ENCODE measurements at regions not wholly inside any gene's neighbourhood (a gene's known extent, or its start where the extent isn't known, plus 50 kb on each side); places are given as distances from the start of the nearest gene placed in this dataset.
A peak's percentile ranks its signal among the peaks of the same experiment; 100 is the strongest.

GRCh38 chr1:238242181-238242580, 351.5 kb upstream of the ZP4 start:
- no peaks in the 10 kb centered on the region for H3K4me1 ChIP-seq (ENCODE audit: control insufficient read depth, insufficient read depth, low read length)
- ChIA-PET POLR2A (no interaction called here), CTCF (interaction anchor here (1.2 kb wide), 1 partner anchor 10 kb away, joined by 4 read pairs; no protein-coding TSS in a partner anchor)
- no peaks in the 10 kb centered on the region for H3K36me3 ChIP-seq (ENCODE audit: control insufficient read depth in 2 of 2, insufficient read depth in 1 of 2, low read length in 2 of 2)
- H3K27ac ChIP-seq (ENCODE audit: extremely low read depth, low read depth, low read length): no peak overlapping the region
- H3K9me3 ChIP-seq (ENCODE audit: control insufficient read depth, insufficient read depth, low read depth, low read length): no peaks in the 10 kb centered on the region
- TF ChIP-seq ZBTB21 (tag by site-specific recombination; IDR thresholded peaks at IDR 0.05): no peak
- TF ChIP-seq REPIN1 (tag by site-specific recombination; IDR thresholded peaks at IDR 0.05; ENCODE audit: low read depth): no peak
- no peak overlapping the region for H3K4me3 ChIP-seq (ENCODE audit: low read depth, low read length)

- H3K4me3 ChIP-seq (ENCODE audit: low read depth, low read length): no peak overlapping the region
- ChIA-PET CTCF (no interaction called here), POLR2A (no interaction called here)
- TF ChIP-seq PRDM10 (tag by site-specific recombination; IDR thresholded peaks at IDR 0.05) (no peak), ZNF426 (tag by site-specific recombination; IDR thresholded peaks at IDR 0.05) (no peak), SCRT2 (tag by site-specific recombination; IDR thresholded peaks at IDR 0.05) (peak; percentile 89)
- H3K36me3 ChIP-seq (ENCODE audit: control insufficient read depth in 2 of 2, insufficient read depth in 1 of 2, low read length in 2 of 2): no peaks in the 10 kb centered on the region
- no peaks in the 10 kb centered on the region for H3K9me3 ChIP-seq (ENCODE audit: control insufficient read depth, insufficient read depth, low read depth, low read length)
- no peaks in the 10 kb centered on the region for H3K4me1 ChIP-seq (ENCODE audit: control insufficient read depth, insufficient read depth, low read length)
- no peak overlapping the region for H3K27ac ChIP-seq (ENCODE audit: extremely low read depth, low read depth, low read length)
Observed at GRCh38 chr1:238241607-238242006, 350.9 kb upstream of the ZP4 start.

GRCh38 chr1:238239343-238239742, 348.6 kb upstream of the ZP4 start:
- H3K9me3 ChIP-seq (ENCODE audit: control insufficient read depth, insufficient read depth, low read depth, low read length): no peaks in the 10 kb centered on the region
- no peak overlapping the region for H3K4me3 ChIP-seq (ENCODE audit: low read depth, low read length)
- TF ChIP-seq ZNF670 (tag by site-specific recombination; IDR thresholded peaks at IDR 0.05; ENCODE audit: low read depth) (no peak), ZNF629 (tag by site-specific recombination; IDR thresholded peaks at IDR 0.05) (no peak), ZNF48 (tag by site-specific recombination; IDR thresholded peaks at IDR 0.05) (no peak), ZNF518A (tag by site-specific recombination; conservative IDR thresholded peaks at IDR 0.05; ENCODE audit: low read depth) (no peak), ZBTB48 (tag by site-specific recombination; IDR thresholded peaks at IDR 0.05) (no peak), ZNF350 (tag by site-specific recombination; IDR thresholded peaks at IDR 0.05) (no peak), PRDM4 (tag by site-specific recombination; IDR thresholded peaks at IDR 0.05) (no peak), ZNF513 (tag by site-specific recombination; IDR thresholded peaks at IDR 0.05) (no peak), BCL11A (tag by site-specific recombination; IDR thresholded peaks at IDR 0.05; ENCODE audit: low read depth) (no peak), ZNF221 (tag by site-specific recombination; IDR thresholded peaks at IDR 0.05; ENCODE audit: borderline replicate concordance) (no peak)
- ChIA-PET POLR2A (no interaction called here), CTCF (interaction anchor here (0.8 to 3.3 kb wide), 9 partner anchors 9 to 389 kb away, joined by 3 to 16 read pairs (median 5); no protein-coding TSS in a partner anchor)
- H3K27ac ChIP-seq (ENCODE audit: extremely low read depth, low read depth, low read length): no peak overlapping the region
- no peaks in the 10 kb centered on the region for H3K4me1 ChIP-seq (ENCODE audit: control insufficient read depth, insufficient read depth, low read length)
- no peaks in the 10 kb centered on the region for H3K36me3 ChIP-seq (ENCODE audit: control insufficient read depth in 2 of 2, insufficient read depth in 1 of 2, low read length in 2 of 2)
